GM12892 (cell line): ENCODE measurements at regions not wholly inside any gene's neighbourhood (a gene's known extent, or its start where the extent isn't known, plus 50 kb on each side); places are given as distances from the start of the nearest gene placed in this dataset.

Source experiments
- POLR2A ChIP-seq: IDR thresholded peaks from 2 replicates; pipeline ENCODE4 v1.6.1; 2011; ENCODE audit warnings: low read depth, low read length, control low read depth
- POLR2AphosphoS5 ChIP-seq: IDR thresholded peaks from 2 replicates; pipeline ENCODE4 v1.6.1; 2011; ENCODE audit warnings: low read depth, low read length, control low read depth

DNA sequence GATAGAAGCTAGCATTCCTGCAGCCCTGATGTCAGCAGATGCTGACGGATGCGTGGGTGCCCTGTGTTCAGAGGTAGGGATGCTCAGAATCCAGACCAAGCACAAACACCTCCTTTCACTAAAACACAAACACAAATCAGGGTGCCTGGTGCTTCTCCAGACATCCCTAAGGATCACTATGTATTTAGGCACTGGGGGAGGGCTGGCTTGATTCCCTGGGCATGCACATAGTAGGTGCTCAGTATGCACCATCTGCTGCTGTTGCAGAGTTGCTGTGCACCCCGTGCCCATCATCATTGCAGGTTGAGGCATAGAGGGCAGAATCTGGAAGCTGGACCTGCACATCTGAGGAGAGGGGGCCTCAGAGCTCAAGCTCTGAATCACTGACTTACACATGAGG lies 114.8 kb downstream of the PHETA1 start:
- TF ChIP-seq POLR2AphosphoS5: no peak
- no peak for TF ChIP-seq POLR2A
